ENCODE measurements at regions not wholly inside any gene's neighbourhood (a gene's known extent, or its start where the extent isn't known, plus 50 kb on each side); places are given as distances from the start of the nearest gene placed in this dataset.
"Not testable (repeated sequence)": the region's sequence is repeated elsewhere in the genome, so short reads cannot be mapped to it uniquely, and the experiment has no call there.

- no peak for DNase-seq (ENCODE audit: extremely low read depth in 1 of 2, low read depth in 1 of 2)
Measured at GRCh38 chr15:46088486-46089445, 453.9 kb downstream of the SQOR start.

GRCh38 chr15:46089467-46089935 is 454.7 kb downstream of the SQOR start:
- DNase-seq (ENCODE audit: extremely low read depth in 1 of 2, low read depth in 1 of 2) = no peak

- DNase-seq (ENCODE audit: extremely low read depth in 1 of 2, low read depth in 1 of 2) = no peak
Measured at GRCh38 chr15:46091860-46092450, 457.1 kb downstream of the SQOR start.

- DNase-seq (ENCODE audit: extremely low read depth in 1 of 2, low read depth in 1 of 2) = not testable (repeated sequence)
Measured at GRCh38 chr15:46098006-46098405, 463.2 kb downstream of the SQOR start.

- no peak for DNase-seq (ENCODE audit: extremely low read depth in 1 of 2, low read depth in 1 of 2)
Measured at GRCh38 chr15:46110755-46111154, 475.9 kb downstream of the SQOR start.

GRCh38 chr15:46111730-46112129 is 476.9 kb downstream of the SQOR start:
- DNase-seq (ENCODE audit: extremely low read depth in 1 of 2, low read depth in 1 of 2) = no peak

GRCh38 chr15:46117071-46117470 is 482.2 kb downstream of the SQOR start:
- no peak for DNase-seq (ENCODE audit: extremely low read depth in 1 of 2, low read depth in 1 of 2)

- no peak for DNase-seq (ENCODE audit: extremely low read depth in 1 of 2, low read depth in 1 of 2)
Measured at GRCh38 chr15:46120713-46121112, 485.9 kb downstream of the SQOR start.

GRCh38 chr15:46121441-46121840 is 486.6 kb downstream of the SQOR start:
- DNase-seq (ENCODE audit: extremely low read depth in 1 of 2, low read depth in 1 of 2) = no peak

- no peak for DNase-seq (ENCODE audit: extremely low read depth in 1 of 2, low read depth in 1 of 2)
Measured at GRCh38 chr15:46126581-46126980, 491.8 kb downstream of the SQOR start.

GRCh38 chr15:46127361-46127874 is 492.6 kb downstream of the SQOR start:
- no peak for DNase-seq (ENCODE audit: extremely low read depth in 1 of 2, low read depth in 1 of 2)

GRCh38 chr15:46129145-46129544 is 494.3 kb downstream of the SQOR start:
- no peak for DNase-seq (ENCODE audit: extremely low read depth in 1 of 2, low read depth in 1 of 2)

GRCh38 chr15:46131876-46132275 is 497.0 kb downstream of the SQOR start:
- DNase-seq (ENCODE audit: extremely low read depth in 1 of 2, low read depth in 1 of 2) = no peak

GRCh38 chr15:46137443-46137842 is 502.6 kb downstream of the SQOR start:
- DNase-seq (ENCODE audit: extremely low read depth in 1 of 2, low read depth in 1 of 2) = no peak

- DNase-seq (ENCODE audit: extremely low read depth in 1 of 2, low read depth in 1 of 2) = no peak
Measured at GRCh38 chr15:46146002-46146401, 511.2 kb downstream of the SQOR start.

- no peak for DNase-seq (ENCODE audit: extremely low read depth in 1 of 2, low read depth in 1 of 2)
Measured at GRCh38 chr15:46146915-46147314, 512.1 kb downstream of the SQOR start.

GRCh38 chr15:46151786-46152185 is 517.0 kb downstream of the SQOR start:
- DNase-seq (ENCODE audit: extremely low read depth in 1 of 2, low read depth in 1 of 2) = no peak

GRCh38 chr15:46166750-46167149 is 531.9 kb downstream of the SQOR start:
- no peak for DNase-seq (ENCODE audit: extremely low read depth in 1 of 2, low read depth in 1 of 2)

- no peak for DNase-seq (ENCODE audit: extremely low read depth in 1 of 2, low read depth in 1 of 2)
Measured at GRCh38 chr15:46170326-46170725, 535.5 kb downstream of the SQOR start.

GRCh38 chr15:46174122-46174521 is 539.3 kb downstream of the SQOR start:
- DNase-seq (ENCODE audit: extremely low read depth in 1 of 2, low read depth in 1 of 2) = no peak

- DNase-seq (ENCODE audit: extremely low read depth in 1 of 2, low read depth in 1 of 2) = no peak
Measured at GRCh38 chr15:46177219-46177618, 542.4 kb downstream of the SQOR start.

GRCh38 chr15:46178138-46178537 is 543.3 kb downstream of the SQOR start:
- DNase-seq (ENCODE audit: extremely low read depth in 1 of 2, low read depth in 1 of 2) = no peak

Measured in stimulated activated CD8-positive, alpha-beta memory T cell treated with anti-CD3 and anti-CD28 coated beads, Interleukin-7, amount 100 ng/mL, for 48 hours (primary cell).